Medulla oblongata (tissue), 1 donor: ENCODE measurements at regions not wholly inside any gene's neighbourhood (a gene's known extent, or its start where the extent isn't known, plus 50 kb on each side); places are given as distances from the start of the nearest gene placed in this dataset.
A peak's percentile ranks its signal among the peaks of the same experiment; 100 is the strongest.

Source experiments
- DNase-seq: peaks from one replicate; pipeline ENCODE4 v3.0.0-alpha.2; 2015; ENCODE audit errors: extremely low spot score

- no peak for DNase-seq
These were observed 134.1 kb upstream of the TCERG1L start for GRCh38 chr10:131445623-131446022.

- DNase-seq: no peak
These were observed 134.7 kb upstream of the TCERG1L start for GRCh38 chr10:131446171-131446570.

- DNase-seq: no peak
These were observed 136.7 kb upstream of the TCERG1L start for GRCh38 chr10:131448171-131448570.

- DNase-seq: no peak
These were observed 137.4 kb upstream of the TCERG1L start for GRCh38 chr10:131448883-131449282.

- DNase-seq: no peak
These were observed 138.8 kb upstream of the TCERG1L start for GRCh38 chr10:131450216-131450765.

DNA sequence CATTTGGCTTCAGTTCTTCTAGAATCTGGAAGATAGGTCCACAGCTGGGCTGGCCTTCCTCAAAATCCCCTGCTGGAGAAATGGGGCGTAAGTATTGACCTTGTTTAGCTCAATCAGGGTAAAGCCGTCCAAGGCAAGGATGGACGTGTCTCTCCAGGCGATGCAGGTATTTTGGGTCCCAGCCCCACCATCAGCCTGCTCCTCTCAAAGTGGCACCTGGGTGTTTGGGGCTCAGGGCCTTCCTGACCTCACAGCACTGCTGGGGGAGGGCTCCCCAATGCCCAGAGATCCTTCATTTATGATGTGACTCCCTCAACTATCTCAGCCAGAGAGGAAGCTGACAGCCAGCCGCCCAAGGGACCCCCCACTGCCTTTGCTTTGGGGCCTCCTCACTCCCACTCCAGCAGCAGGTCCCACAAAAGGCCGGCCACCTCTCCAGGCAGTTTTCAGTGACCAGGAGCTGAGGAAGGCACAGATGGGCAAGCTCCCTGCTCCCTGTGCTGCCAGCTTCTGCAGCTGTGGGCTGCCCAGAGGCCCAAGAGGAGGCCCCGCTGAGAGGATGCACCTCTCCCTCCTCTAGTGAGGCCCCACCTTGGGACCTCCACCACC is 140.0 kb upstream of the TCERG1L start:
- no peak for DNase-seq

- DNase-seq: peak; percentile 63
These were observed 141.6 kb upstream of the TCERG1L start for GRCh38 chr10:131452926-131453720.

- peak; percentile 81 for DNase-seq
These were observed 142.5 kb upstream of the TCERG1L start for GRCh38 chr10:131453721-131454634.

DNA sequence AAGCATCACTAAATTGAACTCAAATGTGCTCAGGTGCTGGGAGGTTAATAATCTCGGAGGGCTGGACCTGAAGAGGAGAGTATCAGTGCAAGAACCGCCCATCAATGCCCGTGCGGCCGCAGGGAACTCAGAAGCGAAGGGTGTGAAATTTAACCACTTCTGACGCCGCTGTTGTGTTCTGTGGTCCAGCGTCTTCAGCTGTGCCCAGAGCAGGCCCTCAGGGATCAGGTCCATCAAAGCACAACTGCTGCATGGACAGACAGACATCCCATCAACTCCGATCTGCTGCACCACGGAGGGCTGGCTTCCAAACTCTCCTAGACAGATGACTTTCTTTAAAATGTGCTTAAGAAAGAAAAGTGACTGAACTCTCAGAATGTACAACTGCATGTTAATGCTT is 144.9 kb upstream of the TCERG1L start:
- no peak for DNase-seq

DNA sequence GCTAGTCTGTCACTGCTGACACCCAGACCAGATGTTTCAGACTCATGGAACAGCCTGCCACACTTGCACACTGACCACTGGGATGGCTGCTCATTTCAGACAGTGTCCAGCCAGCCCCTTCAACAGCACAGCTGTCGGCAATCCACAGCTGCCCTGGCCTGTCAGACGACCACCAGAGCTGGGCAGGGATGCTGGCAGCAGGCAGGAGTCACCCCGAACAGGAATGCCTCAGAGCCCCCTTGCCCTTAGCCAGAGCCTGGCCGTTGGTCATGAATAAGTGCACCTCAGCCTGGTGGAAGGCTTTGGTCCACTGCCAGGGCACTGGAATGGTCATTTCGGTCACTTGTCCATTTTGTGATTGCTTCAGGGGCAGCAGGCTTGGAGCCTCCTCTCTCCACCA is 149.6 kb upstream of the TCERG1L start:
- no peak for DNase-seq

DNA sequence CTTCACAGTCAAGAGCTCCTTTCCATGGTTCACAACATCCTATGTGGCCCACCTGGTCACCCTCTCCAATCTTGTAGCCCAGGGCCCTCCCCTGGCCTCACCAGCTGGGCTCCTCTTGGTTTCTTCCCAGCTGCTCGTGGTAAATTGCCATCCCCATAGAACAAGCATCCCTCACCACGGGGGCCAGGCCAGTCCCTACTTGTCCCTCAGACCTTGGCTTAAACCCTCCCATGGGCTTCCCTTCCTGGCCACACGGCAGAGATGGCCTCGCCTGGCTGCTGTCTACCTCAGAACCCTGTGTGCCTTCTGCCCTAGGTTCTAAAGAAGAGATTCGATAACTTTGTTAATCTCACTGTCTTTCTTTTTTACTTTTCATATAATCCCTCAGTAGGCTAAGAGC is 153.3 kb upstream of the TCERG1L start:
- no peak for DNase-seq

DNA sequence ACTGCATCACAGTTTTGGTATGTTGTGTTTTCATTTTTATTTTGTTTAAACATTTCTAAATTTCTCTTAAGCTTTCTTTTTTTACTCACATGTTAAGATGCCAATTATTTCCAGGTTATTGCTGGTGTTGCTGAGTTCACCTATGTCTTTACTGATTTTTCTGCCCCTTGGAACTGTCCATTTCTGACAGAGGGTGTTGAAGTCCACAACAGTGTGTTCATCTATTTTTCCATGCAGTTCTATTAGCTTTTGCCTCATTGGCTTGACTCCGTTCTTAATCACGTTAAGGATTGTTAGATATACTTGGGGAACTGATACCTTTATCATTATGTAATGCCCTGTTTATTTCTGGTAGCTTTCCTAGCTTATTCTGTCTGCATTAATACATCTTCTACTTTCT is 158.0 kb upstream of the TCERG1L start:
- DNase-seq: no peak

- DNase-seq: no peak
These were observed 162.1 kb upstream of the TCERG1L start for GRCh38 chr10:131473645-131474044.

DNA sequence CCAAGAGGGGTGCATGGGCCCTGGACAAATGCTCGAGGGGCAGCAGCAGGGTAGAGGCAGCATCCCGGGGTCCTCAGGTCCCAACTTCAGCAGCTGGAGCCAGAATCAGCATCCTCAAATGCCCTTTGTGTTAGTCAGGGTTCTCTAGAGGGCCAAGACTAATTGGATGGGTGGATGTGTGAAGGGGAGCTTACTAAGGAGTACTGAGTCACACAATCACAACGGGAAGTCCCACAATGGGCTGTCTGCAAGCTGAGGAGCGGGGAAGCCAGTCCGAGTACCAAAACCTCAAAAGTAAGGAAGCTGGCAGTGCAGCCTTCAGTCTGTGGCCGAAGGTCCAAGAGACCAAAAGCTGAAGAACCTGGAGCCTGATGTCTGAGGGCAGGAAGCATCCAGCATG is 162.9 kb upstream of the TCERG1L start:
- DNase-seq: no peak

- no peak for DNase-seq
These were observed 163.5 kb upstream of the TCERG1L start for GRCh38 chr10:131475043-131475442.

DNA sequence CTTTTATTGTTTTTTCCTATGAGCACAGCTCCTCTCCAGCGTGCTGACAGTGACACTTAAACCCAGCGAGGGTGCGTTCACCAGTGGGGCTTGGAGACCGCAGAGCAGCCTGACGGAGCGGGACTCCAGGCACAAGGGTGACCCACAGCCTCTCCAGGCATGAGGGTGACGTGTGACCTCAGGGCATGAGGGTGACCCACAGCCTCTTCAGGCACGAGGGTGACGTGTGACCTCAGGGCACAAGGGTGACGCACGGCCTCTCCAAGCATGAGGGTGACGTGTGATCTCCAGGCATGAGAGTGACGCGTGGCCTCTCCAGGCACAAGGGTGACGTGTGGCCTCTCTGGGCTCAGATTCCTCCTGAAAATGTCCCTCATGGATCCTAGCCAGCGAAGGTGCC is 164.3 kb upstream of the TCERG1L start:
- DNase-seq: no peak

DNA sequence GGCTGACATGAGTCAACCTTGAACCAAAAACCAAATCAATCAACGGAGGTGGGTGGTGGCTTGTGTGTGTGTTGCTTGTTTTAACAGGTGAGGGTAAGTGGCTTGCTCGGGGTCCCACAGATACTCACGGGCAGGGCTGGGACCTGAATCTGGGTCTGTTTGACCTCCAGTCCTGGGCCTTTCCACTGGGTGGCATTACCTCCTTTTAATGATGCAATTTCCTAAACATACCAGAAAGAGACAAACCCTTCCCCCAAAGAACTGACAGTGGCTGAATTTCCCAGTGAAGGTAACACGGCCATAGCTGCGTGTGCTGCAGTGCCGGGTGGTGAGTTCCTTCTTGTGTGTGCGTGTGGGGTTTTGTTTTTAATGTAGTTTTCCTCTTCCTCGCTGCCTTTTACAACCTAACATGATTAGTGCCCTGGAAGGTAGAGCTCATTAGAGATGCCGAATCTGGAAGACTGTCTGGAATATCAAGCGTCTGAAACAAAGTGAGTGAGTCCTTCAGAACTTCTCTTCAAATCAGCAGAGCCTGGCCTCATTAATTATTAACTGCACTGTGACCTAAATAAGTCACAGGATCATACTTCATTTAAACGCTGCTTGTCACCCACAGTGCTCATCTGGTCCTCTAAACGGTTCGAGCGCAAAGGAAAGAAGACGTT is 166.1 kb upstream of the TCERG1L start:
- no peak for DNase-seq

GRCh38 chr10:131478377-131478989 is 167.0 kb upstream of the TCERG1L start:
- no peak for DNase-seq

DNA sequence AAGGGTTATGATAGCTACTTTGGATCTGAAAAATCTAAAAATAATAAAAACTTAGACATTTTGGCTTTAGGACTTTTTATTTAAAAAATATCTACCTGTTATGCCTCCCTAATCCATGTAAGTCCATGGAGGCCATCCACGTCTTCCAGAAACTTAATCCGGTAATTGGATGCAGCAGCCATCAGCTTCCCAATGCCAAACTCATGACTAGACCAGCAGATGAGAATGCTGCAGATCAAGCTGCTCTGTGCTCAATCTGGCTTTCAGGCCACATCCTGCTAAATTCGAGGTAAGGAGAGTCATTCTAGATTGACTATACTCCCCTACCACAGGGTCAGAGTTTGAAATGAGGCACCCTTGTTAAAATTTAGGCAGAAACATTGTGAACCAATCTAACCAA is 168.5 kb upstream of the TCERG1L start:
- no peak for DNase-seq

GRCh38 chr10:131480861-131481260 is 169.3 kb upstream of the TCERG1L start:
- DNase-seq: no peak

- DNase-seq: no peak
These were observed 174.2 kb upstream of the TCERG1L start for GRCh38 chr10:131485732-131486131.
